GM12873 (cell line): ENCODE measurements at regions not wholly inside any gene's neighbourhood (a gene's known extent, or its start where the extent isn't known, plus 50 kb on each side); places are given as distances from the start of the nearest gene placed in this dataset.

ENCODE experiments used
- CTCF ChIP-seq: IDR thresholded peaks from 2 replicates; pipeline ENCODE4 v1.5.1; 2012; ENCODE audit warnings: low read depth, mild to moderate bottlenecking, moderate library complexity, low read length, control low read depth; ENCODE audit not compliant: insufficient read depth; ENCODE audit errors: missing control alignments

- TF ChIP-seq CTCF, result no peak
Observed at GRCh38 chr18:55996717-55997116, 408.7 kb upstream of the TCF4 start.

- TF ChIP-seq CTCF, result no peak
Observed at GRCh38 chr18:55990186-55990585, 402.2 kb upstream of the TCF4 start.

DNA sequence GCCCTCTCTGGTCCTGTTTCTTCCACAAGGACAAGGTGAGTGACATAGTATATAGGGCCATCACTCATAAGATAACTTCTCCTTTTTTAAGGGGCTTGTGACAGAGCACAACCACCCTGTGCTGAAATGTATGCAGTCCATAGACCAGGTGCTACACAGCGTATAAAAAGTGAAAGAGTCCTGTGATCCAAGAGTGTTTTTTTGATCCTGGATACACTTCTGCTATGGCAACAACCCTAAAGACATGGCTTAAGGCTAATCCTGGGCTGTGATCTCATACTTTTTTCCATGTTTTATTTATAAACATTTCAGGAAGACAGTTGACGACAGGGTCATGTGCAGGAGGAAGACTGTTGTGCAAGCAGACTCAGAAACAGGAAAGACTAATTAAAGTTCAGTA is 400.5 kb upstream of the TCF4 start:
- TF ChIP-seq CTCF, result no peak

DNA sequence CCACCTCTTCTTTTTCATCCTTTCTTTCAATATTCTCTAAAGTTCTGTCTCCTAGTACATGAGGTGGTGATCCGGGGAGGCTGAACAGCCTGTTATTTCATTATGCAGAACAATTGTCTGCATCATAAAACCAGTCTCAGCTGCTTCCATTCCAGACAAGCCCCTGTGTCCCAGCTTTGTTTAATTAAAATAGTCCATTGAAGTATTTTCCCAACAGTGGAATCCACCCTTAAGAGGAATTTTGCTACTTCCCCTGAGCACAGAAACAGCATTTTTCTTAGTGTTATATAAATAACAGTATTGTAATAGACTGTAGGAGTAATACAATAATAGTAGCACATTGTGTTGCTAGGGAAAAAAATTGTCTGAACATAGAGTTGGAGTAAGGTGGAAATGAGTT is 395.4 kb upstream of the TCF4 start:
- TF ChIP-seq CTCF, result no peak

GRCh38 chr18:55982992-55983391 is 395.0 kb upstream of the TCF4 start:
- no peak for TF ChIP-seq CTCF

GRCh38 chr18:55981712-55982475 is 393.9 kb upstream of the TCF4 start:
- TF ChIP-seq CTCF, result no peak

DNA sequence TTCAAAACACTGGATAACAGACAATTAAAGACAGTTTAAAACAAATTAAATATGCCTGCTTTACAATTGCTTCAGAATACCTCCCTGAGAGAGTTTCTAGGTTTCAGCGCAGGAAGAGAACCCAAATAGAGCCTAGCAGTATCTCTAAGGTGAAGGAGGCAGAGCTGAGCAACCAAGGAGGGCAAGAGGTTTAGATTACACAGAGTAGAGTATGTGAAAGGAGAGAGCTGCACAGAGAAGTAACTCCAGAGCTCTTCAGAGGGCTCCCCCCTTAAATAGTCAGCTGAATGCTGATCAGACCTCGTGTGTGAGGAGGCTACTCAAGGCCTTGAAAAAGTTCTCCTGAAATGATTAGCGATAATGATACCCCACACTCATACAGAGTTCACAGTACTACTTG is 386.5 kb upstream of the TCF4 start:
- no peak for TF ChIP-seq CTCF

DNA sequence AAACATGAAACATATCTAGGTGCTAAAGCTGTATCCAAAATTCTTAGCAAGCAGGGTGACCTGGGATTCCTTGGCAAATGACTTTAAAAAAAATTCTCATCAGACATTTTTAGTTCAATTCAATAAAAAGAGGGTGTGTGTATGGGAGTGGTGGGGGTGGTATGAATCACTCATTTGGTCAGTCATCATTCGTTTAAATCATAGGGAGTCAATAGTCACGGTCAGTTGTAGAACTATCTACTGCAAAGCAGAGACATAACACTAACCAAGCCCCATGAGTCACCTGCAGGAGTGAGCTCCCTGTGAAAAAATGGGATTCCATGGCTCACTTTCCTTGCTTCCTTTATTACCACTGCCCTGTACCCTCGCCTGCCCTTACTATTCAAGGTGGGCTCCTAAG is 380.6 kb upstream of the TCF4 start:
- no peak for TF ChIP-seq CTCF
